ENCODE measurements at regions not wholly inside any gene's neighbourhood (a gene's known extent, or its start where the extent isn't known, plus 50 kb on each side); places are given as distances from the start of the nearest gene placed in this dataset.

DNA sequence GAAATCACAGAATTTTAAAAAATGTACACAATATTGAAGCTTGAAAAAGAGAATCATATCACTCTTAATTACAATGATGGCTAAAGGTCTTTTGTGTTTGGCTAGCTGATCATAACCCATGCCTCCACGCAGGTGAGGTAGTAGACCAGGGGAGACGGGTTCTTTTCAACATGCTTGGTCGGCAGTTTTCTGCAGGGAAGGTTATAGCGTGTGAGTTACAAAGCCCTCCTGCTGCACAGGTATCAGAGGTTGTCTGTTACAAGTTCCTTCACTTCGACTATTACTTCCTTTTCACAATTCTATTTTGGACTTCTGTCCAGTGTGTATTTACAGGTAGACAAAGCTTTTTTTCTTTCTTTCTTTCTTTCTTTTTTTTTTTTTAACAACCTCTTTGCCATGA, 127.1 kb upstream of the PRPS1L1 start:
- no peak for DNase-seq

DNA sequence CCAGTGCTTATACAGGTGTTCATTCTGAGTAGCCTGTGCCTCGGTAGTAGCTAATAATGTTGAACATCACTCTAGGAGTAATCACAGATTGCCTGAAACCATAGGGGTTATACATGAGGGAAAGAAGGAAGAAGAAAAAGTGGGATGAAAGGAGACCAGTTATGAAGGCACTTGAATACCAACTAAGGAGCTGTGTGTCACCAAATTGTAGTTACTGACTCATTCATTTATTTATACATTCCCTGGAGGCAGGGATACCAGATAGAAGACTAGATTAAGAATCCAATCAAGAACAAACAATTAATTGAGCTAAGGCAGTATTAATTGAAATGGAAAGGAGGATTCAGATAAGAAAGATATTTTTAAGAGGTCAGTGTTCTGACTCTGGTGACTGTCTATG, 129.6 kb upstream of the PRPS1L1 start:
- no peak for DNase-seq

DNA sequence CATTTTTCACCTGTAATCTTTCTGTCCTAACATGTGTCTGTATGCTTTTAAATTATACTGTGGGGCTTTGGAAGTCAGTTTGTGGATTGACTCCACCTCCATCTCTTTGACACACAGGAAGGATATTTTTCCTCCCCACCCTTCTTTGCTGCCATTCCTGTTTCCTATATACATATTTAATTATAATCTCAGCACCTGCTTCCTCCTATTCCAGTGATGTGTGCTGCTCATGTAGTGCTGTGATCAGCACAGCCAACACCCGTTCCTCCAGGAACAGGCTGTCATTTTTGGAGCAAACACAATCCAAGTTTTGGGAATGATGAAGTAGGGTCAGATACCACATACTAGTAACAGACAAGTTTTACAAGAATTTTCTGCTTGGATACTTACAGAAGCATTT, 135.0 kb upstream of the PRPS1L1 start:
- DNase-seq: no peak

DNA sequence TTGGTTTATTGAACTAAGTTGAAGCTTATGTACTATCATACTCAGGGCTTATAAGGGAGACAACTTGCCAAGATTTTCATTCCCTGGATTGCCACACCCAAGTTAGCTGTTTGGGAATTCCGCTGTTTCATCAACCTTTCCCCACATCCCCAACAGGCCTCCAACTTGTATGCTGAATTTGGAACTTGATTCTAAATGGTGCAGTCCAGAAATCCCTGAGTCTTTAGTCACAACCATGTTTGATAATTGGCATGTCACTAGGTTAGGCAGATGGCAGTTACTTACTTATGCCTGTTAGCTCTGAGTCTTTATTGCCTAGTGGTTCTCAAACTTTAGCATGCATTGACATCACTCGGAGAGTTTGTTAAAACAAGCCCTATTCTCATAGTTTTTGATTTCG, 135.4 kb upstream of the PRPS1L1 start:
- DNase-seq: no peak

- no peak for DNase-seq
These were observed 137.5 kb upstream of the PRPS1L1 start for GRCh38 chr7:18165166-18165565.

- no peak for DNase-seq
These were observed 138.4 kb upstream of the PRPS1L1 start for GRCh38 chr7:18166002-18166401.

- no peak for DNase-seq
These were observed 140.2 kb upstream of the PRPS1L1 start for GRCh38 chr7:18167815-18168214.

DNA sequence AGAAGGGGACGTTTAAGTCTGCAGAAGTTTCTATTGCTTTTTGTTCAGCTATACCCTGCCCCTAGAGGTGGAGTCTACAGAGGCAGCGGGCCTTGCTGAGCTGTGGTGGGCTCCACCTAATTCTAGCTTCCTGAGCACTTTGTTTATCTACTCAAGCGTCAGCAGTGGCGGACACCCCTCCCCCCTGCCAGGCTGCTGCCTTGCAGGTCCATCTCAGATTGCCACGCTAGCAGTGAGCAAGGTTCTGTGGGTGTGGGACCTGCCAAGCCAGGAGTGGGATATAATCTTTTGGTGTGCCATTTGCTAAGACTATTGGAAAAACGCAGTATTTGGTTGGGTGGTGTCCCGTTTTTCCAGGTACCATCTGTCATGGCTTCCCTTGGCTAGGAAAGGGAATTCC, 147.3 kb upstream of the PRPS1L1 start:
- DNase-seq: no peak

- DNase-seq: no peak
These were observed 148.3 kb upstream of the PRPS1L1 start for GRCh38 chr7:18175801-18176450.

- no peak for DNase-seq
These were observed 149.6 kb upstream of the PRPS1L1 start for GRCh38 chr7:18177129-18177814.

DNA sequence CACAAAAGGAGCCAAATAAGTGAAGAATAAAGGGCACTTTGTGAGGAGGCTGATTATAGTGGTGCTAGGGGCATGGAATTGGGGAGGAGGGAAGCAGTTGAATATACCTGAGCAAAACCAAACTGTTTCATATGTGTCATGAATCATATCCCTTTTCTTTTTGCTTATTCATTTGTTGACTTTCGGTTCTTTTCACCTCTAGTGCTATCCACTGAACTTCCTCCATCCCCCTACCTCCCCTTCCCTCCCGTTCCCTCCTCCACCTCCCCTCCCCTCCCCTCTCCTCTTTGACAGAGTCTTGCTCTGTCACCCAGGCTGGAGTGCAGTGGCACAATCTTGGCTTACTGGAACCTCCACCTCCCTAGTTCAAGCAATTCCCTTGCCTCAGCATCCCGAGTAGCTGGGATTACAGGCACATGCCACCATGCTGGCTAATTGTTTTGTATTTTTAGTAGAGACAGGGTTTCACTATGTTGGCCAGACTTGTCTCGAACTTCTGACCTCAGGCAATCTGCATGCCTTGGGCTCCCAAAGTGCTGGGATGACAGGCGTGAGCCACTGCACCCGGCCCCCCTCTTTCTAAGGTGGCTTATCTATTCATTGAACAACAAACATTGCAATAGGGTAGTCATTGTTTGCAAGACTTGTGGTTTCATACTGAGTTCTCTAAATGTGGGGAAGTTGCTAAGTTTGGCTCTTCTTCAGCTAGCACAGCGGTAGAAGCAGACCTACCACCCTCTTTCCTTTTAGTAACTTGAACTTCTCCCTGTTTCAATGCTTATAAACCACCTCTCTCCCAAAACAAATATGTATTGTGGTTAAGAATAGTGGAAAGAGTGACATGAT, 150.4 kb upstream of the PRPS1L1 start:
- DNase-seq: peak; percentile 80

GRCh38 chr7:18179093-18179492, 151.4 kb upstream of the PRPS1L1 start:
- no peak for DNase-seq

GRCh38 chr7:18180685-18181084, 153.0 kb upstream of the PRPS1L1 start:
- no peak for DNase-seq

DNA sequence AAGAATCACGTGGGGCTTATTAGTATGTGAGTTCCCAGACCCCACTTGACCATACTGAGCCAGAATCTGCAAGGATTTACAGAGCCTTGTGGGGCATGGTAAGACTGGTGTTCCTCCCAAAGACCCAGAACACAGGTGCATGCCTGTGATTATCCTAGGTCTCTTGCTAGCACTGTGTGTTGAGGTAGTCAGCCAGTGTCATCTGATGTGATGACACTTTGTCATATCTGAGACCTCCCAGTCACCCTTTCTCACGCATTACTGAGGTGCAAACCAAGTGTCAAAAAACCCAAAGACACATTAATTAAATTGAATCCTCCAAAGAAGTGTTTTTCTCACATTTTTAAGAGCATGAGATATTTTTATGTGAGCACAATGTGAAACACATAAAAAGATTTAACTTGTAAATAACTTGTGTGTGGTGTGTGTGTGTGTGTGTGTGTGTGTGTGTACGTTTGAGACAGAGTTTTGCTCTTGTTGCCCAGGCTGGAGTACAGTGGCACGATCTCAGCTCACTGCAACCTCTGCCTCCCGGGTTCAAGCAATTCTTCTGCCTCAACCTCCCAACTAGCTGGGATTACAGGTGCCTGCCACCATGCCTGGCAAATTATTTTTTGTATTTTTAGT, 162.0 kb upstream of the PRPS1L1 start:
- no peak for DNase-seq

DNA sequence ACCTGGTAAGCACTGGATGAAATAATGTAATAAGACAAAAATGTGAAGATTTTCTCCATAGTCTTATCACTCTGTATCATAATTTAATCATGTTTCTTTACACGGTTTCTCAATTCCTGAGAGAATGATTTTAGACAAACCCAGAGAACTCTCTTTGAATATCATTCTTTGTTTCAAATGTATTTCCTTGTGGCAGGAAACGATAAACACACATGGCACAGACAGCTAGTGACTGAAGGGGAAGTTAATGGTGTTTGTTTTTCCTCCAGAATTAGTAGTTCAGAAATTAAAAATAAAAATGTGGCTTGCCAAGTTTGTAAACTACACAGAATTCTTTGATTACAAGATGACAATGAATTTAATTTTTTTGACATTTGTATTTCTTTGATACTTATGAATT, 163.7 kb upstream of the PRPS1L1 start:
- no peak for DNase-seq

- no peak for DNase-seq
These were observed 164.4 kb upstream of the PRPS1L1 start for GRCh38 chr7:18191862-18192625.

DNA sequence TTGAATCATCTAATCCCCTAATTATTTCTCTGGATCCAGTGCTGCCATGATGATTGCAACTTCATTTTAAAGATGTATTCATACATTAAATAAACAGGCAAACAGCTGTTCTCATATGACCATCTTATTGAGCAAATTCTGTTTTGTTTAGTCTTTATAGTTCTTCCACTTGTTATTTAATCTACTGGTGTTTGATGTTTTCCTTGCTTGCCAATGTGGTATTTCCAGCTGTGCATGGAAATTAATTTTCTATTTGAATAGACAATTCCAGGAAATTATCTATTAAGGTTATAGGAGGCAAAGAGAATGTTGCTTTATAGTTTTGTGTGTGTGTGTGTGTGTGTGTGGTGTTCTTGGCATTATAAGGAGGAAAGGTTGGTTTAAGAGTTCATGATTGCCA, 167.0 kb upstream of the PRPS1L1 start:
- no peak for DNase-seq

- no peak for DNase-seq
These were observed 169.0 kb upstream of the PRPS1L1 start for GRCh38 chr7:18196638-18197037.

DNA sequence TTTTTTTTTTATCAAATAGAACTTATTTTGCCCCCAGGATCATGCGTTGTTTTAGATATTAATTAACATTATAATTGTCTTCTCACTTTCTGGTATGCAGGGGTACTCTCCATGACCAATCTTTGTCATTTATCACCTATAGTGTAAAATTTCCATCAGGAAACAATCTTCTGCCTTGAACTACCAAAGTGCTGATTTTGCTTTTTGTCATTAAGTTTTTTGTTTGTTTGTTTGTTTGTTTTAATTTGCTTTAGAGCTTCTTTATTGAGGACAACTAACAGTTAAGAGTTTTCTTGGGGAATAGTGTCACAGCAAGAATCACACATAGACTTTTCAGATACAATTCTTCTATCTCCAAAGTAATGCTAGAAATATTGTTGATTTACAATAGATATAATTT, 171.2 kb upstream of the PRPS1L1 start:
- DNase-seq: no peak

GRCh38 chr7:18200266-18200665, 172.6 kb upstream of the PRPS1L1 start:
- DNase-seq: no peak

DNA sequence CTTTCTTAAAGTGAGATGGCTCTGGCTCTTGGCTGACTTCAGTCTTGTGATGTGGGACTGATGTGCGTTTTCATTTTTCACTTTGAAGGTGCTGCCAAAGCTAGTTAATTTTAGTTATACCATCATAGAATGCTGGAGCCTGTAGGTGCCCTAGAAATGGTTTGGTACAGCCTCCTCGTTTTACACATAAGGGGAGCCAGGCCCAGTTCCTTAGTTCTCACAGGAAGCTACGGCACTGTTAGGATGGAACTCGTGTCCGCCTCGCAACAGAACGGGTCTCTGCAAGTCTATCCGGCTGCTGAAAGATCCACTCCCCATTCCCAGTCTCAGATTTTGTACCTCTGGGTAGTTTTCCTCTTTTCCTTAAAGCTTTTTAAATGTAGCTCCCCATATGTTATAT, 173.2 kb upstream of the PRPS1L1 start:
- DNase-seq: no peak

- no peak for DNase-seq
These were observed 173.7 kb upstream of the PRPS1L1 start for GRCh38 chr7:18201350-18201749.

Data from SIG-M5 (cell line).